ENCODE measurements at regions not wholly inside any gene's neighbourhood (a gene's known extent, or its start where the extent isn't known, plus 50 kb on each side); places are given as distances from the start of the nearest gene placed in this dataset.
A peak's percentile ranks its signal among the peaks of the same experiment; 100 is the strongest.
"Not testable (repeated sequence)": the region's sequence is repeated elsewhere in the genome, so short reads cannot be mapped to it uniquely, and the experiment has no call there.

GRCh38 chr11:35046681-35047080 lies 92.3 kb upstream of the CD44 start:
- no peak overlapping the region for H3K4me3 Mint-ChIP-seq
- DNase-seq = no peak
- ATAC-seq = no peak

GRCh38 chr11:35047179-35047578 lies 91.8 kb upstream of the CD44 start:
- H3K4me1 Mint-ChIP-seq (ENCODE audit: low read depth) = peaks cover 88% of the 10 kb centered on the region
- DNase-seq = peak; percentile 37

More at GRCh38 chr11:35046681-35047080, 92.3 kb upstream of the CD44 start:
- peaks cover 1% of the 10 kb centered on the region for H3K36me3 Mint-ChIP-seq (ENCODE audit: insufficient read depth)
- no peaks in the 10 kb centered on the region for H3K27me3 Mint-ChIP-seq (ENCODE audit: low read depth)
- H3K9me3 Mint-ChIP-seq = peaks cover 4% of the 10 kb centered on the region
- H3K4me1 Mint-ChIP-seq (ENCODE audit: low read depth) = peaks cover 89% of the 10 kb centered on the region

GRCh38 chr11:35047769-35048168 lies 91.2 kb upstream of the CD44 start:
- Mint-ChIP-seq H3K36me3 (ENCODE audit: insufficient read depth) (peaks cover 1% of the 10 kb centered on the region), H3K9me3 (peaks cover 4% of the 10 kb centered on the region), H3K4me3 (no peak overlapping the region), H3K27me3 (ENCODE audit: low read depth) (no peaks in the 10 kb centered on the region), H3K4me1 (ENCODE audit: low read depth) (peaks cover 87% of the 10 kb centered on the region)
- no peak for DNase-seq
- no peak for ATAC-seq

More at GRCh38 chr11:35047179-35047578, 91.8 kb upstream of the CD44 start:
- peaks cover 1% of the 10 kb centered on the region for H3K36me3 Mint-ChIP-seq (ENCODE audit: insufficient read depth)
- ATAC-seq = peak; percentile 17 to 42
- H3K9me3 Mint-ChIP-seq = peaks cover 4% of the 10 kb centered on the region
- no peaks in the 10 kb centered on the region for H3K27me3 Mint-ChIP-seq (ENCODE audit: low read depth)
- no peak overlapping the region for H3K4me3 Mint-ChIP-seq

GRCh38 chr11:35048346-35048745 lies 90.6 kb upstream of the CD44 start:
- peaks cover 82% of the 10 kb centered on the region for H3K4me1 Mint-ChIP-seq (ENCODE audit: low read depth)
- H3K36me3 Mint-ChIP-seq (ENCODE audit: insufficient read depth); H3K27me3 Mint-ChIP-seq (ENCODE audit: low read depth); H3K9me3 Mint-ChIP-seq; ATAC-seq; H3K4me3 Mint-ChIP-seq; DNase-seq: not testable (repeated sequence)

GRCh38 chr11:35049859-35050531 lies 89.0 kb upstream of the CD44 start:
- Mint-ChIP-seq H3K4me1 (ENCODE audit: low read depth) (peaks cover 73% of the 10 kb centered on the region), H3K9me3 (peaks cover 4% of the 10 kb centered on the region), H3K27me3 (ENCODE audit: low read depth) (no peaks in the 10 kb centered on the region), H3K4me3 (peak overlapping the region; percentile 33), H3K36me3 (ENCODE audit: insufficient read depth) (peaks cover 1% of the 10 kb centered on the region)
- no peak for DNase-seq
- peak in 1 of 2 donors; percentile 8 for ATAC-seq

GRCh38 chr11:35050541-35050995 lies 88.4 kb upstream of the CD44 start:
- DNase-seq (no peak), ATAC-seq (peak; percentile 36 to 37)
- Mint-ChIP-seq H3K27me3 (ENCODE audit: low read depth) (no peaks in the 10 kb centered on the region), H3K9me3 (peaks cover 6% of the 10 kb centered on the region), H3K4me1 (ENCODE audit: low read depth) (peaks cover 68% of the 10 kb centered on the region), H3K36me3 (ENCODE audit: insufficient read depth) (peaks cover 3% of the 10 kb centered on the region), H3K4me3 (peak overlapping the region; percentile 33)

GRCh38 chr11:35056391-35057093 lies 82.4 kb upstream of the CD44 start:
- H3K9me3 Mint-ChIP-seq = peaks cover 11% of the 10 kb centered on the region
- peaks cover 50% of the 10 kb centered on the region for H3K4me1 Mint-ChIP-seq (ENCODE audit: low read depth)
- DNase-seq (no peak), ATAC-seq (no peak)
- no peak overlapping the region for H3K4me3 Mint-ChIP-seq
- H3K36me3 Mint-ChIP-seq (ENCODE audit: insufficient read depth) = peaks cover 8% of the 10 kb centered on the region
- no peaks in the 10 kb centered on the region for H3K27me3 Mint-ChIP-seq (ENCODE audit: low read depth)

- ATAC-seq (peak in 1 of 2 donors; percentile 40), DNase-seq (no peak)
- Mint-ChIP-seq H3K4me3 (no peak overlapping the region), H3K4me1 (ENCODE audit: low read depth) (peaks cover 45% of the 10 kb centered on the region), H3K27me3 (ENCODE audit: low read depth) (no peaks in the 10 kb centered on the region), H3K9me3 (peaks cover 11% of the 10 kb centered on the region), H3K36me3 (ENCODE audit: insufficient read depth) (peaks cover 8% of the 10 kb centered on the region)
Measured at GRCh38 chr11:35057926-35058668, 80.9 kb upstream of the CD44 start.

GRCh38 chr11:35058669-35059434 lies 80.1 kb upstream of the CD44 start:
- H3K4me3 Mint-ChIP-seq = no peak overlapping the region
- DNase-seq (no peak), ATAC-seq (no peak)
- peaks cover 45% of the 10 kb centered on the region for H3K4me1 Mint-ChIP-seq (ENCODE audit: low read depth)
- H3K27me3 Mint-ChIP-seq (ENCODE audit: low read depth) = no peaks in the 10 kb centered on the region
- peaks cover 8% of the 10 kb centered on the region for H3K36me3 Mint-ChIP-seq (ENCODE audit: insufficient read depth)
- H3K9me3 Mint-ChIP-seq = peaks cover 11% of the 10 kb centered on the region

GRCh38 chr11:35061516-35062440 lies 77.2 kb upstream of the CD44 start:
- no peak for ATAC-seq
- DNase-seq = no peak
- H3K27me3 Mint-ChIP-seq (ENCODE audit: low read depth) = peaks cover 2% of the 10 kb centered on the region
- H3K4me3 Mint-ChIP-seq = no peak overlapping the region
- peaks cover 8% of the 10 kb centered on the region for H3K9me3 Mint-ChIP-seq
- peaks cover 7% of the 10 kb centered on the region for H3K36me3 Mint-ChIP-seq (ENCODE audit: insufficient read depth)
- peaks cover 57% of the 10 kb centered on the region for H3K4me1 Mint-ChIP-seq (ENCODE audit: low read depth)

- Mint-ChIP-seq H3K9me3 (peaks cover 6% of the 10 kb centered on the region), H3K4me3 (no peak overlapping the region), H3K27me3 (ENCODE audit: low read depth) (peaks cover 2% of the 10 kb centered on the region), H3K4me1 (ENCODE audit: low read depth) (peaks cover 55% of the 10 kb centered on the region), H3K36me3 (ENCODE audit: insufficient read depth) (peaks cover 7% of the 10 kb centered on the region)
- DNase-seq (no peak), ATAC-seq (no peak)
Measured at GRCh38 chr11:35063488-35063931, 75.5 kb upstream of the CD44 start.

GRCh38 chr11:35064114-35064800 lies 74.7 kb upstream of the CD44 start:
- ATAC-seq (no peak), DNase-seq (no peak)
- Mint-ChIP-seq H3K4me3 (no peak overlapping the region), H3K9me3 (peaks cover 7% of the 10 kb centered on the region), H3K36me3 (ENCODE audit: insufficient read depth) (peaks cover 2% of the 10 kb centered on the region), H3K27me3 (ENCODE audit: low read depth) (peaks cover 2% of the 10 kb centered on the region), H3K4me1 (ENCODE audit: low read depth) (peaks cover 53% of the 10 kb centered on the region)

Measured in activated T-cell treated with anti-CD3 and anti-CD28 coated beads, Interleukin-2, amount 50 U/mL, for 4 hours (primary cell).